Pancreas (tissue), 10 donors: ENCODE measurements at regions not wholly inside any gene's neighbourhood (a gene's known extent, or its start where the extent isn't known, plus 50 kb on each side); places are given as distances from the start of the nearest gene placed in this dataset.

ENCODE experiments used
- ATAC-seq, 4 donors: fragments of 200-7000 bp; cut with Tn5 transposase; one replicate each; pipeline versions ENCODE4 v1.8.0 to v1.9.1; 2020; ENCODE audit warnings: mild to moderate bottlenecking in 4 of 4, moderate library complexity in 4 of 4
- DNase-seq, 6 donors: peaks; one replicate each; pipeline ENCODE4 v3.0.0-alpha.2; 2020
- FAIRE-seq: peaks from 2 replicates; lab custom pipeline; 2012; peaks lifted over from hg19 to GRCh38; lab: Jason Lieb, UNC
- H3K27ac ChIP-seq, 4 donors: fragments of 200-600 bp; sonication (generic); 1 replicate in 3 of 4; 2 replicates in 1 of 4; pipeline versions ENCODE4 v1.5.0 to v1.8.0; 2020
- H3K27me3 ChIP-seq, 4 donors: fragments of 200-600 bp; one replicate each; pipeline ENCODE4 v1.8.0; 2021
- H3K36me3 ChIP-seq, 3 donors: fragments of 200-600 bp; sonication (generic) in 1 of 3; one replicate each; pipeline versions ENCODE4 v1.5.0 to v1.8.0; 2020 to 2021
- H3K4me1 ChIP-seq, 3 donors: fragments of 200-600 bp; one replicate each; pipeline ENCODE4 v1.8.0; 2021
- H3K4me3 ChIP-seq, 4 donors: fragments of 200-600 bp; sonication (generic) in 2 of 4; one replicate each; pipeline versions ENCODE4 v1.5.0 to v1.8.0; 2020 to 2021
- H3K9me3 ChIP-seq, 4 donors: fragments of 200-600 bp; one replicate each; pipeline ENCODE4 v1.8.0; 2021
- WGBS, 2 donors: extraction: QIAGEN DNeasy Blood & Tissue Kit; methylation state at CpG; one replicate each; pipeline ENCODE4 v1.1.7; 2013; 5-methylcytosine and 5-hydroxymethylcytosine counted together
- intact Hi-C, 3 donors: fragments of 100-400 bp; cut with DNase I; formaldehyde crosslinking; loops; one replicate each; pipeline versions ENCODE4 v1.11.1 to v1.14.2; 2022
- TF ChIP-seq, protein P1 (sequence below), 4 donors: fragments of 200-600 bp; sonication (generic) in 3 of 4; IDR thresholded peaks; one replicate each; pipeline versions ENCODE4 v1.5.0 to v1.8.0; 2021; ENCODE audit warnings: antibody characterized with exemption in 4 of 4
- donor health status: healthy with polysubstance abuse.
- donor health status: DM: no; HTN: no; CAD: no; lungs with moderate emphysema.
- donor health status: DM: no; HTN: no; CAD: no.
- donor health status: control.
- donor health status: control.
- donor health status: Bipolar disorder and iron deficiency.
- donor health status: DM: yes; HTN: yes; CAD: no.
- donor health status: DM: no; HTN: no; CAD: no.
- donor health status: DM: no; HTN: no; CAD: no.
- donor health status: DM: yes; HTN: yes; CAD: no.

GRCh38 chr9:89821081-89821480, 216.3 kb downstream of the GADD45G start:
- WGBS, 2 donors: 80 to 84% methylated on average over 7 of the region's 7 CpGs
- TF ChIP-seq, protein P1, sequence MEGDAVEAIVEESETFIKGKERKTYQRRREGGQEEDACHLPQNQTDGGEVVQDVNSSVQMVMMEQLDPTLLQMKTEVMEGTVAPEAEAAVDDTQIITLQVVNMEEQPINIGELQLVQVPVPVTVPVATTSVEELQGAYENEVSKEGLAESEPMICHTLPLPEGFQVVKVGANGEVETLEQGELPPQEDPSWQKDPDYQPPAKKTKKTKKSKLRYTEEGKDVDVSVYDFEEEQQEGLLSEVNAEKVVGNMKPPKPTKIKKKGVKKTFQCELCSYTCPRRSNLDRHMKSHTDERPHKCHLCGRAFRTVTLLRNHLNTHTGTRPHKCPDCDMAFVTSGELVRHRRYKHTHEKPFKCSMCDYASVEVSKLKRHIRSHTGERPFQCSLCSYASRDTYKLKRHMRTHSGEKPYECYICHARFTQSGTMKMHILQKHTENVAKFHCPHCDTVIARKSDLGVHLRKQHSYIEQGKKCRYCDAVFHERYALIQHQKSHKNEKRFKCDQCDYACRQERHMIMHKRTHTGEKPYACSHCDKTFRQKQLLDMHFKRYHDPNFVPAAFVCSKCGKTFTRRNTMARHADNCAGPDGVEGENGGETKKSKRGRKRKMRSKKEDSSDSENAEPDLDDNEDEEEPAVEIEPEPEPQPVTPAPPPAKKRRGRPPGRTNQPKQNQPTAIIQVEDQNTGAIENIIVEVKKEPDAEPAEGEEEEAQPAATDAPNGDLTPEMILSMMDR (IDR thresholded peaks at IDR 0.05): no peak
- no peak for DNase-seq

GRCh38 chr9:89822996-89823395, 218.2 kb downstream of the GADD45G start:
- no peaks in the 10 kb centered on the region for H3K27me3 ChIP-seq
- FAIRE-seq: no peak
- intact Hi-C loops: no loop called here
- no peaks in the 10 kb centered on the region for H3K4me1 ChIP-seq
- no peak overlapping the region for H3K4me3 ChIP-seq
- no peak for DNase-seq
- no peaks in the 10 kb centered on the region for H3K36me3 ChIP-seq
- H3K27ac ChIP-seq: no peak overlapping the region
- WGBS, 2 donors: 97 to 98% methylated on average over 2 of the region's 2 CpGs
- ATAC-seq: no peak
- H3K9me3 ChIP-seq: no peaks in the 10 kb centered on the region
- TF ChIP-seq, protein P1 (IDR thresholded peaks at IDR 0.05): no peak

More at GRCh38 chr9:89821081-89821480, 216.3 kb downstream of the GADD45G start:
- Histone ChIP-seq H3K36me3 (no peaks in the 10 kb centered on the region), H3K27ac (no peak overlapping the region), H3K4me3 (no peak overlapping the region), H3K27me3 (no peaks in the 10 kb centered on the region), H3K9me3 (no peaks in the 10 kb centered on the region), H3K4me1 (no peaks in the 10 kb centered on the region)
- no peak for ATAC-seq
- no peak for FAIRE-seq
- intact Hi-C loops: no loop called here

DNA sequence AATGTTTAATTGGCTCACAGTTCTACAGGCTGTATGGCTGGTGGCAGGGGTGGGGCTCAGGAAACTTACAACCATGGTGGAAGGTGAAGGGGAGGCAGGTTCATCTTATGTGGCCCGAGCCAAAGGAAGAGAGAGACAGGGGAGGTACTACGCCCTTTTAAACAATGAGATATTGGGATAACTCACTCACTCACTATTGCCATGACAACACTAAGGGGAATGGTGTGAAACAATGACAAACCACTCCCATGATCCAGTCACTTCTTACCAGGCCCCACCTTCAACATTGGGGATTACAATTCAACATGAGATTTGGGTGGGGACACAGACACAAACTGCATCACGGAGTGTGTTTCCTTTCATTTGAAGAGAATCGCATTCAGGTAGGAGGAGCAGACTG, 220.9 kb downstream of the GADD45G start:
- no peaks in the 10 kb centered on the region for H3K27me3 ChIP-seq
- no peak for ATAC-seq
- TF ChIP-seq, protein P1 (IDR thresholded peaks at IDR 0.05): no peak
- H3K4me1 ChIP-seq: no peaks in the 10 kb centered on the region
- DNase-seq: no peak
- no peak for FAIRE-seq
- no peaks in the 10 kb centered on the region for H3K36me3 ChIP-seq
- H3K27ac ChIP-seq: no peak overlapping the region
- 82 to 88% methylated on average over 4 of the region's 4 CpGs for whole genome bisulfite sequencing, 2 donors
- no peaks in the 10 kb centered on the region for H3K9me3 ChIP-seq
- no peak overlapping the region for H3K4me3 ChIP-seq
- intact Hi-C loops: no loop called here

DNA sequence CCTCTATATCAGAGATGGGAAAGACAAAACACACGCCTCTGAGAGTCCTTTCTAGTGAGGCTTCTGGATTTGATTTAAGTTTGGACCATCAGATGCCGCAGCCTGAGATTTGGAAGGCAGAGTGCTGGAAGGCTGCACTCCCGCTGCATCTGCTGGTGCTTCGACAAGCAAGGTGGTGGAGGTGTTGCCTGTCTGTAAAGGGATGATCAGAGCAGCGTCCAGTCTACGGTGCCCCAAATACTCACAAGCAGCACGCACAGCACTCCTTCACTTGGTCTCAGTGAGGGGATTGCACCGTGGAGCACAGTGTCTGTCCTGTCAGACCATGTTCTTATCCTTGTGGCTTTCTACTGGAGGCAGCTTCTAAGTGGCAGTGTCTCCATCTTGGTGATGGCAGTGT, 221.4 kb downstream of the GADD45G start:
- H3K9me3 ChIP-seq: no peaks in the 10 kb centered on the region
- no peaks in the 10 kb centered on the region for H3K36me3 ChIP-seq
- no peaks in the 10 kb centered on the region for H3K4me1 ChIP-seq
- 84 to 87% methylated on average over 8 of the region's 8 CpGs for WGBS, 2 donors
- TF ChIP-seq, protein P1 (IDR thresholded peaks at IDR 0.05): no peak
- intact Hi-C loops: no loop called here
- no peak overlapping the region for H3K27ac ChIP-seq
- no peak overlapping the region for H3K4me3 ChIP-seq
- no peaks in the 10 kb centered on the region for H3K27me3 ChIP-seq
- ATAC-seq: no peak
- no peak for DNase-seq
- FAIRE-seq: no peak

DNA sequence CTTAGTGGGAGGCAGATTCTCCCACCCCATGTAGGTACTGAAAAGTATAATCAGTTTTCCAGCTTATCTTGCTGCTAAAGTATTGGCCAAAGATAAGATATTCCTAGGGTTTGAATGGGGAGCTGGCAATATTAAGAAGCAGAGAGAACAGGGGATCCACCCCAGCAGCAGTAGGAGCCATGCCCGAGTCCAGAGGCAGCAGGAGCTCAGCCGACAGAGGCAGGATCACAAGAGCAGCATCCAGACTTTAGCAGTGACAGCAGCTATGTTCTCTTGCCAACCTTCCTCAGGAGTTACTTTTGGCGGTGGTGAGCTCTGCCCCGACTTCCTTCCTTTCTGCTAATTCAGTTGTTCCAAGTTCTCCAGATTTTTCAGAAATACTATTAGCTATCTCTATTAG, 224.5 kb downstream of the GADD45G start:
- FAIRE-seq: no peak

More for the DNA sequence above, 224.5 kb downstream of the GADD45G start:
- no peaks in the 10 kb centered on the region for H3K9me3 ChIP-seq
- H3K4me1 ChIP-seq: no peaks in the 10 kb centered on the region
- intact Hi-C loops: no loop called here
- TF ChIP-seq, protein P1 (IDR thresholded peaks at IDR 0.05): no peak
- ATAC-seq: no peak
- 86 to 87% methylated on average over 4 of the region's 4 CpGs for WGBS, 2 donors
- H3K4me3 ChIP-seq: no peak overlapping the region
- H3K27ac ChIP-seq: no peak overlapping the region
- no peak for DNase-seq
- no peaks in the 10 kb centered on the region for H3K36me3 ChIP-seq
- H3K27me3 ChIP-seq: no peaks in the 10 kb centered on the region
